Neural cell (in vitro differentiated cells): ENCODE measurements at regions not wholly inside any gene's neighbourhood (a gene's known extent, or its start where the extent isn't known, plus 50 kb on each side); places are given as distances from the start of the nearest gene placed in this dataset.

Experiments used
- H2AFZ ChIP-seq: fragments of 200-600, 300-800 bp; sonication (generic), shearing (Covaris generic); 2 replicates; pipeline ENCODE4 v1.6.0; 2014; ENCODE audit warnings: low read depth, mild to moderate bottlenecking, antibody characterized with exemption, low read length, moderate library complexity
- H3F3A ChIP-seq: fragments of 200-600 bp; shearing (Covaris generic); 2 replicates; pipeline ENCODE4 v1.6.1; 2016; ENCODE audit warnings: mild to moderate bottlenecking, moderate library complexity, mixed read lengths, antibody characterized with exemption, low read length; ENCODE audit not compliant: insufficient read depth, poor library complexity, severe bottlenecking
- H3K27ac ChIP-seq: fragments of 200-600, 300-800 bp; sonication (generic), shearing (Covaris generic); 2 replicates; pipeline ENCODE4 v1.5.1; 2014; ENCODE audit warnings: mild to moderate bottlenecking, low read length, moderate library complexity
- H3K27me3 ChIP-seq: fragments of 300-800, 200-600 bp; sonication (generic), shearing (Covaris generic); 2 replicates; pipeline ENCODE4 v1.6.0; 2014; ENCODE audit warnings: mild to moderate bottlenecking, low read depth, low read length, moderate library complexity; ENCODE audit not compliant: insufficient read depth
- H3K36me3 ChIP-seq: fragments of 300-800, 200-600 bp; sonication (generic), shearing (Covaris generic); 2 replicates; pipeline ENCODE4 v1.5.1; 2014; ENCODE audit warnings: mild to moderate bottlenecking, antibody characterized with exemption, low read length, moderate library complexity; ENCODE audit not compliant: insufficient read depth
- H3K4me2 ChIP-seq: fragments of 300-800, 200-600 bp; sonication (generic), shearing (Covaris generic); 2 replicates; pipeline ENCODE4 v1.6.0; 2014; ENCODE audit warnings: mild to moderate bottlenecking, low read length
- H3K4me3 ChIP-seq: fragments of 300-800, 200-600 bp; sonication (generic), shearing (Covaris generic); 2 replicates; pipeline ENCODE4 v1.5.1; 2014; ENCODE audit warnings: mild to moderate bottlenecking, low read length, moderate library complexity
- H3K79me2 ChIP-seq: fragments of 200-600 bp; shearing (Covaris generic); replicated peaks from 2 replicates; pipeline ENCODE4 v1.6.0; 2014; ENCODE audit warnings: mild to moderate bottlenecking, low read length, moderate library complexity; ENCODE audit not compliant: insufficient read depth
- H3K9ac ChIP-seq: fragments of 300-800, 200-600 bp; sonication (generic), shearing (Covaris generic); 2 replicates; pipeline ENCODE4 v1.6.1; 2016; ENCODE audit warnings: mild to moderate bottlenecking, low read length, mixed read lengths
- H3K9me2 ChIP-seq: fragments of 200-600 bp; shearing (Covaris generic); 2 replicates; pipeline ENCODE4 v1.6.1; 2016; ENCODE audit warnings: mild to moderate bottlenecking, low read length, mixed read lengths; ENCODE audit not compliant: insufficient read depth
- H3K9me3 ChIP-seq: fragments of 200-600, 300-800 bp; sonication (generic), shearing (Covaris generic); 2 replicates; pipeline ENCODE4 v1.6.1; 2016; ENCODE audit warnings: mild to moderate bottlenecking, mixed run types, low read length, moderate library complexity, mixed read lengths
- H4K20me1 ChIP-seq: fragments of 200-600 bp; shearing (Covaris generic); 2 replicates; pipeline ENCODE4 v1.6.1; 2016; ENCODE audit warnings: mild to moderate bottlenecking, mixed run types; ENCODE audit not compliant: insufficient read depth
- CTCF ChIP-seq: fragments of 450-650 bp; IDR thresholded peaks from 2 replicates; pipeline ENCODE4 v1.5.1; 2014; ENCODE audit warnings: antibody characterized with exemption, mild to moderate bottlenecking, moderate library complexity; ENCODE audit not compliant: poor library complexity, severe bottlenecking
- EP300 ChIP-seq: fragments of 450-650 bp; conservative IDR thresholded peaks from 2 replicates; pipeline ENCODE4 v1.6.1; 2014; ENCODE audit warnings: antibody characterized with exemption, mild to moderate bottlenecking, moderate library complexity; ENCODE audit not compliant: poor library complexity, severe bottlenecking
- EZH2 ChIP-seq: fragments of 200-600, 300-800 bp; shearing (Covaris generic), sonication (generic); IDR thresholded peaks from 2 replicates; pipeline ENCODE4 v1.6.1; 2014; ENCODE audit warnings: antibody characterized with exemption, low read length, borderline replicate concordance, mild to moderate bottlenecking; ENCODE audit not compliant: insufficient read depth, poor library complexity, severe bottlenecking
- MXI1 ChIP-seq: fragments of 450-650 bp; conservative IDR thresholded peaks from 2 replicates; pipeline ENCODE4 v1.6.1; 2014; ENCODE audit warnings: antibody characterized with exemption, mild to moderate bottlenecking; ENCODE audit not compliant: poor library complexity, severe bottlenecking
- POLR2AphosphoS5 ChIP-seq: IDR thresholded peaks from 2 replicates; pipeline ENCODE4 v1.6.1; 2012
- RAD21 ChIP-seq: fragments of 450-650 bp; conservative IDR thresholded peaks from 2 replicates; pipeline ENCODE4 v1.6.1; 2014; ENCODE audit warnings: antibody characterized with exemption, mild to moderate bottlenecking, moderate library complexity
- REST ChIP-seq: IDR thresholded peaks from 2 replicates; pipeline ENCODE4 v1.6.1; 2012; ENCODE audit warnings: borderline replicate concordance
- SMC3 ChIP-seq: fragments of 450-650 bp; conservative IDR thresholded peaks from 2 replicates; pipeline ENCODE4 v1.6.1; 2014; ENCODE audit warnings: antibody characterized with exemption, mild to moderate bottlenecking, moderate library complexity; ENCODE audit not compliant: poor library complexity
- TAF1 ChIP-seq: IDR thresholded peaks from 2 replicates; pipeline ENCODE4 v1.6.1; 2012; ENCODE audit warnings: low read depth

GRCh38 chr5:124372457-124372856 is 374.0 kb downstream of the ZNF608 start:
- Histone ChIP-seq H3K9me3 (no peaks in the 10 kb centered on the region), H3K27me3 (no peaks in the 10 kb centered on the region), H3K36me3 (no peaks in the 10 kb centered on the region), H3K9ac (no peak overlapping the region), H3K27ac (no peak overlapping the region), H2AFZ (no peak overlapping the region), H3K79me2 (no peaks in the 10 kb centered on the region), H3K4me3 (no peak overlapping the region), H4K20me1 (no peaks in the 10 kb centered on the region), H3K9me2 (no peaks in the 10 kb centered on the region), H3K4me2 (no peak overlapping the region), H3F3A (no peaks in the 10 kb centered on the region)
- TF ChIP-seq EP300 (no peak), RAD21 (no peak), EZH2 (no peak), REST (no peak), SMC3 (no peak), POLR2AphosphoS5 (no peak), CTCF (no peak), MXI1 (no peak), TAF1 (no peak)

GRCh38 chr5:124371111-124371706 is 375.2 kb downstream of the ZNF608 start:
- no peaks in the 10 kb centered on the region for H3K79me2 ChIP-seq
- no peak overlapping the region for H3K4me3 ChIP-seq
- H3K36me3 ChIP-seq: no peaks in the 10 kb centered on the region
- H3K9me2 ChIP-seq: no peaks in the 10 kb centered on the region
- no peak overlapping the region for H3K27ac ChIP-seq
- no peak overlapping the region for H3K4me2 ChIP-seq
- no peak overlapping the region for H3K9ac ChIP-seq
- H3K27me3 ChIP-seq: no peaks in the 10 kb centered on the region
- TF ChIP-seq EZH2 (no peak), REST (no peak), CTCF (no peak), TAF1 (no peak), SMC3 (no peak), POLR2AphosphoS5 (no peak), RAD21 (no peak), MXI1 (no peak), EP300 (no peak)
- no peaks in the 10 kb centered on the region for H4K20me1 ChIP-seq
- no peak overlapping the region for H2AFZ ChIP-seq
- no peaks in the 10 kb centered on the region for H3K9me3 ChIP-seq
- H3F3A ChIP-seq: no peaks in the 10 kb centered on the region
